ENCODE measurements at regions not wholly inside any gene's neighbourhood (a gene's known extent, or its start where the extent isn't known, plus 50 kb on each side); places are given as distances from the start of the nearest gene placed in this dataset.

- ChIA-PET CTCF (no interaction called here), POLR2A (no interaction called here)
- Histone ChIP-seq H3K27ac (ENCODE audit: low read depth, low read length) (no peak overlapping the region), H3K4me3 (ENCODE audit: low read depth, low read length) (no peak overlapping the region), H3K9me3 (ENCODE audit: control insufficient read depth, insufficient read depth, low read length) (no peaks in the 10 kb centered on the region), H3K27me3 (ENCODE audit: control insufficient read depth, insufficient read depth, low read length) (no peaks in the 10 kb centered on the region)
- DNase-seq (ENCODE audit: low read depth, low spot score): no peak
- TF ChIP-seq, protein P1, sequence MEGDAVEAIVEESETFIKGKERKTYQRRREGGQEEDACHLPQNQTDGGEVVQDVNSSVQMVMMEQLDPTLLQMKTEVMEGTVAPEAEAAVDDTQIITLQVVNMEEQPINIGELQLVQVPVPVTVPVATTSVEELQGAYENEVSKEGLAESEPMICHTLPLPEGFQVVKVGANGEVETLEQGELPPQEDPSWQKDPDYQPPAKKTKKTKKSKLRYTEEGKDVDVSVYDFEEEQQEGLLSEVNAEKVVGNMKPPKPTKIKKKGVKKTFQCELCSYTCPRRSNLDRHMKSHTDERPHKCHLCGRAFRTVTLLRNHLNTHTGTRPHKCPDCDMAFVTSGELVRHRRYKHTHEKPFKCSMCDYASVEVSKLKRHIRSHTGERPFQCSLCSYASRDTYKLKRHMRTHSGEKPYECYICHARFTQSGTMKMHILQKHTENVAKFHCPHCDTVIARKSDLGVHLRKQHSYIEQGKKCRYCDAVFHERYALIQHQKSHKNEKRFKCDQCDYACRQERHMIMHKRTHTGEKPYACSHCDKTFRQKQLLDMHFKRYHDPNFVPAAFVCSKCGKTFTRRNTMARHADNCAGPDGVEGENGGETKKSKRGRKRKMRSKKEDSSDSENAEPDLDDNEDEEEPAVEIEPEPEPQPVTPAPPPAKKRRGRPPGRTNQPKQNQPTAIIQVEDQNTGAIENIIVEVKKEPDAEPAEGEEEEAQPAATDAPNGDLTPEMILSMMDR (IDR thresholded peaks at IDR 0.05; ENCODE audit: low read depth, low read length): no peak
Measured at GRCh38 chr20:5492937-5493336, 117.9 kb downstream of the GPCPD1 start.

DNA sequence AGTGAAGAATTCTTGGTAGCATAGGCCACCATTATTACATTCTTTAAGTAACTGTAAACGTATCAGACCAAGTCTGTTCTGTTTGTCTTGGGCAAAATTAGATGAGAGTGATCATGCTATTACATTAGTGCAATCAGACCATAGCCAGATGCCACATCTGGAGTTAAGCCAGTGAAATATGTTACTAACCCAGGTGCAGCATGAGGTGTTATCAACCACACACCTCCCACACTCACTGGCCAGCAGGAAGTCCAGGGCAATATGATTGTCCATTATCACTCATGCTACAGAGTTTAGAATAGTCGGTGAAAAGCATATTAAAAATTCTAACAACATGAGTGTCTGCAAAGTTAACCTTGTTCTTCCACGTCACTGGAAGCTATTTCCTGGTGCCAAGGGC, 119.4 kb downstream of the GPCPD1 start:
- H3K4me3 ChIP-seq (ENCODE audit: low read depth, low read length): no peak overlapping the region
- no peak for DNase-seq (ENCODE audit: low read depth, low spot score)
- H3K27me3 ChIP-seq (ENCODE audit: control insufficient read depth, insufficient read depth, low read length): peaks cover 3% of the 10 kb centered on the region
- ChIA-PET CTCF (no interaction called here), POLR2A (no interaction called here)
- no peak overlapping the region for H3K27ac ChIP-seq (ENCODE audit: low read depth, low read length)
- TF ChIP-seq, protein P1 (IDR thresholded peaks at IDR 0.05; ENCODE audit: low read depth, low read length): no peak
- H3K9me3 ChIP-seq (ENCODE audit: control insufficient read depth, insufficient read depth, low read length): no peaks in the 10 kb centered on the region

DNA sequence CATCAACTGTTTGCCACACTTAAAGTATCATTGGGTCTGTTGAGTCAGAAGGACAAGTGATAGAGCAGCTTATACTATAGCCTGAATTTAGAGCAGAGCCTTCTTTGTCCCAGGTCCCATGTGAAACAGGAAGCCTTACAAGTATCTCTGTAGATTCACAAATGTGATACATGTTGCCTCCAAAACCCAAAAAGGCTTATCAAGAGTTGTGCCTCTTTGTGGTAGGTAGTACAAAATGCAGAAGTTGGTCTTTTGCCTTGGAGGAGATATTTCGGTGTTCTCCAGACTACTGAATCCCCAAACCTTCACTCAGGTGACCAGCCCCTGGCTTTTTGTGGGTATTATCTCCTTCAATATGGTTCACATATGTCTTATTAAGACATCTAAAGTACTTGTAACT, 121.2 kb downstream of the GPCPD1 start:
- no peak for DNase-seq (ENCODE audit: low read depth, low spot score)
- H3K4me3 ChIP-seq (ENCODE audit: low read depth, low read length): no peak overlapping the region
- ChIA-PET POLR2A (no interaction called here), CTCF (no interaction called here)
- TF ChIP-seq, protein P1 (IDR thresholded peaks at IDR 0.05; ENCODE audit: low read depth, low read length): no peak
- H3K9me3 ChIP-seq (ENCODE audit: control insufficient read depth, insufficient read depth, low read length): no peaks in the 10 kb centered on the region; the same call in 1 of the 2 replicates
- peaks cover 3% of the 10 kb centered on the region for H3K27me3 ChIP-seq (ENCODE audit: control insufficient read depth, insufficient read depth, low read length)
- no peak overlapping the region for H3K27ac ChIP-seq (ENCODE audit: low read depth, low read length)

DNA sequence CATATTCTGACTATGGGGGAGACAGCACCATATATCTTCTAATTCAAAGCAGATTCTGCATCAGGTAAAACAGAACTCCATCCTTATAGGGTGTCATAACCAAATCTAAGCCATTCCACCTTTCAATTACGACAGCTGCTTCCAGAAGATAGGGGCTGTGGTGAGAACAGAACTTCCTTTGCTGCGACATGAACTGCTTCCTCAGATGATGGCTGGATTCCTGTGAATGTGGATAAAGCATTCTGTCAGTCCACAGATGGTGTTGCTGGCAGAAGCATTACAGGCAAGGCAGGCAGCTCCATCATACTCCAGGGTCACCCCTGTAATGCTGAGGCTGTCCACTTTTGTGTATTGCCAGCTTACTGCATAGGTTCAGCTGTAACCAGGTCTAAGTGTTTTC, 122.0 kb downstream of the GPCPD1 start:
- no peak overlapping the region for H3K4me3 ChIP-seq (ENCODE audit: low read depth, low read length)
- DNase-seq (ENCODE audit: low read depth, low spot score): no peak
- H3K27ac ChIP-seq (ENCODE audit: low read depth, low read length): no peak overlapping the region
- no peaks in the 10 kb centered on the region; the same call in 1 of the 2 replicates for H3K9me3 ChIP-seq (ENCODE audit: control insufficient read depth, insufficient read depth, low read length)
- ChIA-PET CTCF (no interaction called here), POLR2A (no interaction called here)
- H3K27me3 ChIP-seq (ENCODE audit: control insufficient read depth, insufficient read depth, low read length): peaks cover 3% of the 10 kb centered on the region
- TF ChIP-seq, protein P1 (IDR thresholded peaks at IDR 0.05; ENCODE audit: low read depth, low read length): no peak

DNA sequence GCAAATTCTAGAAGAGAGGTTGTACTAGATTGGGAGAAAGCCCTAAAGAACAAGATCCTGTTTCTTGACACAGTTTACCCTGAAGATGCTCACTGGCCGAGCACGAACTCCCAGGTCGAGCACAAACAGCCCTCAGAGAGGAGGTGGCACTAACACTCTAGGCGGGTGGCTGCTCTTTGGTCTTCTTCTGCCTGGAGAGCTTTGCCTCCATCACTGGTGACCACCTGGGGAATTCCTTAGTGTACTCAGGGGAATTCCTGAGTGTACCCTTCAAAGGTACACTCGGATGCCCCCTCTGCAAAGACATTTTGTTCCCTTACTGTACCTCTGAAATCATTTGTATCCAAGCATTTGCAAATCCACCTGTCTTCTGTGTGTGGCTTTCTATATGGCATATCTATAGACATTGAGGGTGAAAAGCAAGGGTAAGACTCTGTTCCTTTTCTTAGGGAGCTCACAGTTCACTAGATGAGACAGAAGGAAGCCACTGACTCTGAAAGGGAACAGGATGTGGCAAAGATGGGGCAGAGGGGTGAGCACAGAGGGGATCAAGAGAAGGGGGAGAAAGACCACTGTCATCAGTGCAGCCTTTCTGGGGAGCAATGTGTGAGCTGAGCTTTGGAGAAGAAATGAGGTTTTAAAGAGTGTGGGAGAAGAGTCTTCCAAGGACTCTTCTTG, 124.3 kb downstream of the GPCPD1 start:
- H3K9me3 ChIP-seq (ENCODE audit: control insufficient read depth, insufficient read depth, low read length): no peaks in the 10 kb centered on the region; the same call in 1 of the 2 replicates
- H3K27ac ChIP-seq (ENCODE audit: low read depth, low read length): no peak overlapping the region
- no peak for DNase-seq (ENCODE audit: low read depth, low spot score)
- peaks cover 3% of the 10 kb centered on the region for H3K27me3 ChIP-seq (ENCODE audit: control insufficient read depth, insufficient read depth, low read length)
- CTCF ChIA-PET: no interaction called here
- H3K4me3 ChIP-seq (ENCODE audit: low read depth, low read length): no peak overlapping the region
- TF ChIP-seq, protein P1 (IDR thresholded peaks at IDR 0.05; ENCODE audit: low read depth, low read length): no peak
- POLR2A ChIA-PET: no interaction called here
